ENCODE measurements at regions not wholly inside any gene's neighbourhood (a gene's known extent, or its start where the extent isn't known, plus 50 kb on each side); places are given as distances from the start of the nearest gene placed in this dataset.

GRCh38 chr4:132267321-132267720, 881.8 kb upstream of the PCDH10 start:
- no peak for TF ChIP-seq POLR2A (IDR thresholded peaks at IDR 0.05; ENCODE audit: low read length)
- no peak for TF ChIP-seq GATA1 (IDR thresholded peaks at IDR 0.05; ENCODE audit: low read depth, low read length)
